BJ (cell line): ENCODE measurements at regions not wholly inside any gene's neighbourhood (a gene's known extent, or its start where the extent isn't known, plus 50 kb on each side); places are given as distances from the start of the nearest gene placed in this dataset.

ENCODE experiments used
- CTCF ChIA-PET: fragments of 350-600 bp; formaldehyde crosslinking; extraction: SDS; loops from one replicate; lab custom pipeline; 2021; ENCODE audit warnings: antibody characterized with exemption, inconsistent platforms; lab: Yijun Ruan, JAX
- POLR2A ChIA-PET: fragments of 300-600 bp; sonication (Branson Sonifier 250); formaldehyde crosslinking; extraction: SDS; loops from one replicate; lab custom pipeline; 2021; ENCODE audit warnings: antibody characterized with exemption; lab: Charles Lee
- DNase-seq: peaks from one replicate; pipeline ENCODE4 v3.0.0-alpha.2; 2011; ENCODE audit warnings: low read depth
- H3K27me3 ChIP-seq: 2 replicates; pipeline ENCODE4 v1.6.0; 2011; ENCODE audit warnings: low read length; ENCODE audit not compliant: control insufficient read depth, insufficient read depth
- H3K36me3 ChIP-seq: 2 replicates; pipeline ENCODE4 v1.5.1; 2011; ENCODE audit warnings: low read length; ENCODE audit not compliant: control insufficient read depth, insufficient read depth
- H3K4me3 ChIP-seq: 2 replicates; pipeline ENCODE4 v1.5.1; 2011; ENCODE audit warnings: low read depth, mild to moderate bottlenecking, control low read depth, low read length
- CTCF ChIP-seq: IDR thresholded peaks from 2 replicates; pipeline ENCODE4 v1.5.1; 2011; ENCODE audit warnings: low read depth, mild to moderate bottlenecking, control low read depth, inconsistent platforms, low read length, moderate library complexity; ENCODE audit not compliant: insufficient read depth

GRCh38 chr18:25736516-25736915 is 353.9 kb downstream of the SS18 start:
- DNase-seq: no peak
- CTCF ChIA-PET: no interaction called here
- POLR2A ChIA-PET: no interaction called here
- H3K4me3 ChIP-seq: no peak overlapping the region
- TF ChIP-seq CTCF: no peak
- H3K27me3 ChIP-seq: no peaks in the 10 kb centered on the region; the same call in 1 of the 2 replicates
- H3K36me3 ChIP-seq: no peaks in the 10 kb centered on the region

GRCh38 chr18:25735459-25735858 is 355.0 kb downstream of the SS18 start:
- DNase-seq: no peak
- ChIA-PET CTCF (no interaction called here), POLR2A (no interaction called here)
- no peaks in the 10 kb centered on the region; the same call in 1 of the 2 replicates for H3K27me3 ChIP-seq
- no peaks in the 10 kb centered on the region for H3K36me3 ChIP-seq
- no peak overlapping the region for H3K4me3 ChIP-seq
- no peak for TF ChIP-seq CTCF

GRCh38 chr18:25734336-25734735 is 356.1 kb downstream of the SS18 start:
- ChIA-PET CTCF (interaction anchor here (0.6 kb wide), 2 partner anchors 26 to 1008 kb away, joined by 3 read pairs; no protein-coding TSS in a partner anchor), POLR2A (no interaction called here)
- no peak for DNase-seq
- no peak for TF ChIP-seq CTCF
- Histone ChIP-seq H3K4me3 (no peak overlapping the region), H3K36me3 (no peaks in the 10 kb centered on the region), H3K27me3 (no peaks in the 10 kb centered on the region; the same call in 1 of the 2 replicates)

GRCh38 chr18:25732862-25733261 is 357.6 kb downstream of the SS18 start:
- no peaks in the 10 kb centered on the region for H3K36me3 ChIP-seq
- H3K4me3 ChIP-seq: no peak overlapping the region
- no peak for DNase-seq
- TF ChIP-seq CTCF: no peak
- ChIA-PET CTCF (no interaction called here), POLR2A (no interaction called here)
- no peaks in the 10 kb centered on the region; the same call in 1 of the 2 replicates for H3K27me3 ChIP-seq

- TF ChIP-seq CTCF: no peak
- ChIA-PET CTCF (interaction anchor here (1.5 kb wide), 1 partner anchor 9 kb away, joined by 5 read pairs; no protein-coding TSS in a partner anchor), POLR2A (no interaction called here)
- Histone ChIP-seq H3K27me3 (no peaks in the 10 kb centered on the region), H3K4me3 (no peak overlapping the region), H3K36me3 (no peaks in the 10 kb centered on the region)
- DNase-seq: no peak
These were observed 361.3 kb downstream of the SS18 start for GRCh38 chr18:25729072-25729471.
